Kidney epithelial cell (primary cell): ENCODE measurements at regions not wholly inside any gene's neighbourhood (a gene's known extent, or its start where the extent isn't known, plus 50 kb on each side); places are given as distances from the start of the nearest gene placed in this dataset.

Experiments used
- DNase-seq: peaks from one replicate; pipeline ENCODE4 v3.0.0-alpha.2; 2010; ENCODE audit warnings: low read depth
- H3K27me3 ChIP-seq: 2 replicates; pipeline ENCODE4 v1.6.0; 2011; ENCODE audit warnings: low read length; ENCODE audit not compliant: control insufficient read depth, insufficient read depth
- H3K36me3 ChIP-seq: 2 replicates; pipeline ENCODE4 v1.5.1; 2011; ENCODE audit warnings: low read length; ENCODE audit not compliant: control insufficient read depth, insufficient read depth
- H3K4me3 ChIP-seq: 2 replicates; pipeline ENCODE4 v1.5.1; 2011; ENCODE audit warnings: low read depth, mild to moderate bottlenecking, control low read depth, low read length
- TF ChIP-seq, protein P1 (sequence below): IDR thresholded peaks from 2 replicates; pipeline ENCODE4 v1.5.1; 2011; ENCODE audit warnings: mild to moderate bottlenecking, moderate library complexity, low read length, control low read depth, inconsistent platforms; ENCODE audit not compliant: insufficient read depth, poor library complexity, severe bottlenecking

DNA sequence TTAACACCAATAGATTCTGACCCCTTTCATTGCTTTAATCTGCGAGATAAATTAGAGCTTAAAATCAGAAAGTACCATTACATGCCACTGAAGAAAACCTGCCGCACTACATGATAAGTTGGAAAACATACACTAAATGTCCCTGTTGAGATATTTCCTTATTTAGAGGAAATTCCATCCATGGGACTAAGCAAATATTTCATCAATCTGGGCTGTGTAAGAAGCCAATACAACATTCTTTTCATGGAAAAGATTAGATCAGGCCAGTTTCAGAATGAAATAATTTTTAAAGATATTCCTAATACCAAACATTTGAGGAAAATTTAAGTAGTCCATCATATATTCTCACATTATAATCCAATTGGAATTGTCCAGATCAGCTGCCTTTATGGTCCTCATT lies 112.8 kb downstream of the LLPH start:
- Histone ChIP-seq H3K36me3 (no peaks in the 10 kb centered on the region), H3K27me3 (no peaks in the 10 kb centered on the region), H3K4me3 (no peak overlapping the region)
- TF ChIP-seq, protein P1, sequence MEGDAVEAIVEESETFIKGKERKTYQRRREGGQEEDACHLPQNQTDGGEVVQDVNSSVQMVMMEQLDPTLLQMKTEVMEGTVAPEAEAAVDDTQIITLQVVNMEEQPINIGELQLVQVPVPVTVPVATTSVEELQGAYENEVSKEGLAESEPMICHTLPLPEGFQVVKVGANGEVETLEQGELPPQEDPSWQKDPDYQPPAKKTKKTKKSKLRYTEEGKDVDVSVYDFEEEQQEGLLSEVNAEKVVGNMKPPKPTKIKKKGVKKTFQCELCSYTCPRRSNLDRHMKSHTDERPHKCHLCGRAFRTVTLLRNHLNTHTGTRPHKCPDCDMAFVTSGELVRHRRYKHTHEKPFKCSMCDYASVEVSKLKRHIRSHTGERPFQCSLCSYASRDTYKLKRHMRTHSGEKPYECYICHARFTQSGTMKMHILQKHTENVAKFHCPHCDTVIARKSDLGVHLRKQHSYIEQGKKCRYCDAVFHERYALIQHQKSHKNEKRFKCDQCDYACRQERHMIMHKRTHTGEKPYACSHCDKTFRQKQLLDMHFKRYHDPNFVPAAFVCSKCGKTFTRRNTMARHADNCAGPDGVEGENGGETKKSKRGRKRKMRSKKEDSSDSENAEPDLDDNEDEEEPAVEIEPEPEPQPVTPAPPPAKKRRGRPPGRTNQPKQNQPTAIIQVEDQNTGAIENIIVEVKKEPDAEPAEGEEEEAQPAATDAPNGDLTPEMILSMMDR = no peak
- no peak for DNase-seq
